ENCODE measurements at regions not wholly inside any gene's neighbourhood (a gene's known extent, or its start where the extent isn't known, plus 50 kb on each side); places are given as distances from the start of the nearest gene placed in this dataset.

GRCh38 chr1:30143517-30143916 lies 579.9 kb downstream of the MATN1 start:
- TF ChIP-seq POLR2AphosphoS5 (IDR thresholded peaks at IDR 0.05; ENCODE audit: low read depth, low read length): no peak
- TF ChIP-seq, protein P1, sequence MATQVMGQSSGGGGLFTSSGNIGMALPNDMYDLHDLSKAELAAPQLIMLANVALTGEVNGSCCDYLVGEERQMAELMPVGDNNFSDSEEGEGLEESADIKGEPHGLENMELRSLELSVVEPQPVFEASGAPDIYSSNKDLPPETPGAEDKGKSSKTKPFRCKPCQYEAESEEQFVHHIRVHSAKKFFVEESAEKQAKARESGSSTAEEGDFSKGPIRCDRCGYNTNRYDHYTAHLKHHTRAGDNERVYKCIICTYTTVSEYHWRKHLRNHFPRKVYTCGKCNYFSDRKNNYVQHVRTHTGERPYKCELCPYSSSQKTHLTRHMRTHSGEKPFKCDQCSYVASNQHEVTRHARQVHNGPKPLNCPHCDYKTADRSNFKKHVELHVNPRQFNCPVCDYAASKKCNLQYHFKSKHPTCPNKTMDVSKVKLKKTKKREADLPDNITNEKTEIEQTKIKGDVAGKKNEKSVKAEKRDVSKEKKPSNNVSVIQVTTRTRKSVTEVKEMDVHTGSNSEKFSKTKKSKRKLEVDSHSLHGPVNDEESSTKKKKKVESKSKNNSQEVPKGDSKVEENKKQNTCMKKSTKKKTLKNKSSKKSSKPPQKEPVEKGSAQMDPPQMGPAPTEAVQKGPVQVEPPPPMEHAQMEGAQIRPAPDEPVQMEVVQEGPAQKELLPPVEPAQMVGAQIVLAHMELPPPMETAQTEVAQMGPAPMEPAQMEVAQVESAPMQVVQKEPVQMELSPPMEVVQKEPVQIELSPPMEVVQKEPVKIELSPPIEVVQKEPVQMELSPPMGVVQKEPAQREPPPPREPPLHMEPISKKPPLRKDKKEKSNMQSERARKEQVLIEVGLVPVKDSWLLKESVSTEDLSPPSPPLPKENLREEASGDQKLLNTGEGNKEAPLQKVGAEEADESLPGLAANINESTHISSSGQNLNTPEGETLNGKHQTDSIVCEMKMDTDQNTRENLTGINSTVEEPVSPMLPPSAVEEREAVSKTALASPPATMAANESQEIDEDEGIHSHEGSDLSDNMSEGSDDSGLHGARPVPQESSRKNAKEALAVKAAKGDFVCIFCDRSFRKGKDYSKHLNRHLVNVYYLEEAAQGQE (IDR thresholded peaks at IDR 0.05; ENCODE audit: insufficient read depth in 1 of 2, low read depth in 2 of 2, low read length in 2 of 2): no peak
- no peak for TF ChIP-seq TAF1 (IDR thresholded peaks at IDR 0.05; ENCODE audit: borderline replicate concordance, insufficient read depth, low read length)
- TF ChIP-seq SIN3A (IDR thresholded peaks at IDR 0.05; ENCODE audit: borderline replicate concordance, insufficient read depth, low read length): no peak
- no peak for TF ChIP-seq FOXP2 (optimal IDR thresholded peaks at IDR 0.05; ENCODE audit: borderline replicate concordance, extremely low read depth, extremely low read length, insufficient read depth)

Data from PFSK-1 (cell line).